Esophagus muscularis mucosa (tissue), 4 donors: ENCODE measurements at regions not wholly inside any gene's neighbourhood (a gene's known extent, or its start where the extent isn't known, plus 50 kb on each side); places are given as distances from the start of the nearest gene placed in this dataset.

Experiments
- EP300 ChIP-seq: sonication (generic); formaldehyde crosslinking; IDR thresholded peaks from one replicate; pipeline ENCODE4 v1.6.1; 2017; ENCODE audit warnings: antibody characterized with exemption
- POLR2A ChIP-seq: fragments of 450-650 bp; IDR thresholded peaks from one replicate; pipeline ENCODE4 v1.6.1; 2017; ENCODE audit warnings: antibody characterized with exemption, moderate library complexity, mild to moderate bottlenecking, low read depth
- POLR2AphosphoS5 ChIP-seq, 2 donors: sonication (generic); formaldehyde crosslinking; IDR thresholded peaks; one replicate each; pipeline ENCODE4 v1.6.1; 2017; ENCODE audit warnings: antibody characterized with exemption in 2 of 2
- TF ChIP-seq, protein P1 (sequence below), 3 experiments: fragments of 200-600 bp in 2 of 3; fragments of 450-650 bp in 1 of 3; sonication (generic) in 2 of 3; IDR thresholded peaks; one replicate each; pipeline ENCODE4 v1.5.1; 2017 to 2019; ENCODE audit warnings: antibody characterized with exemption in 3 of 3, mild to moderate bottlenecking in 2 of 3, moderate library complexity in 1 of 3

DNA sequence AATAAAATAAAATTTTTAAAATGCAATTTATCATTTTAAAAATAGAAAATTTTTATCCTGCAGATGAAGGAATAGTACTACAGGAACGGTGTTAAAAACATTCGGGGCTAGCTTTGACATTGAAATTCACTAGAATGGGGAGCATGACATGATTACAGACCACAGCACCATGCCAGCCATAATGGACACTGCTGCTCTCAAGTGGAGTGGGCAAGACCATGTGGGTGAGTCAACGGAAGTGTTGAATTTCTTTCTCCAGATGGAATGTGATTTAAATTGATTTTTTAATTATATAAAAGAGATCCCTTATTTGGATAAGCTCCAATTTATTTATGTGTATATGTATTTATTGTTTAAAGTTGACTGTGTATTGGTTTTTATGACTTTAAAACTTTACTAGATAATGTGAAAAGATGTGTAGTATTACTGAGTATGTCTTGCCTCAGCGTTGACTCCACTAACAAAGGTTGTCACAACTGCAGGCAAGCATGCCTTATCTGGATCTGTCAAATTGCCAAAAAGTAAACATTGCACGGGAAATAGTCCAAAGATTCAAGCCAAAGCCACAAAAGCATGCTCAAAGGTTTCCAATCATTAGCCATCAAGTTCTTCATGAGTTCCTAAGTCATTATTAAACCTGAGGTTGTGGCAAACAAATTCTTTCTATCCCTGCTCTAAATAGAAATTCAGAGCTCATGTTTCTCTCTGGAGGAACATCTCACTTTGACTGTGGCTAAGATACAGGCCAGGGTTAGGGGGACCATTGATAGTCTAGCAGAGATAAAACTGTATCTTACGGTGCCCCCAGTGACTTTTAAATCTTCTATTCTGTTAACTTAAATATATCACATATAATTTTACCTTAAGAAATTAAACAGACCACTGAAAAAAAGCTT, 536.9 kb downstream of the TMX3 start:
- no peak for TF ChIP-seq POLR2A
- TF ChIP-seq, protein P1, sequence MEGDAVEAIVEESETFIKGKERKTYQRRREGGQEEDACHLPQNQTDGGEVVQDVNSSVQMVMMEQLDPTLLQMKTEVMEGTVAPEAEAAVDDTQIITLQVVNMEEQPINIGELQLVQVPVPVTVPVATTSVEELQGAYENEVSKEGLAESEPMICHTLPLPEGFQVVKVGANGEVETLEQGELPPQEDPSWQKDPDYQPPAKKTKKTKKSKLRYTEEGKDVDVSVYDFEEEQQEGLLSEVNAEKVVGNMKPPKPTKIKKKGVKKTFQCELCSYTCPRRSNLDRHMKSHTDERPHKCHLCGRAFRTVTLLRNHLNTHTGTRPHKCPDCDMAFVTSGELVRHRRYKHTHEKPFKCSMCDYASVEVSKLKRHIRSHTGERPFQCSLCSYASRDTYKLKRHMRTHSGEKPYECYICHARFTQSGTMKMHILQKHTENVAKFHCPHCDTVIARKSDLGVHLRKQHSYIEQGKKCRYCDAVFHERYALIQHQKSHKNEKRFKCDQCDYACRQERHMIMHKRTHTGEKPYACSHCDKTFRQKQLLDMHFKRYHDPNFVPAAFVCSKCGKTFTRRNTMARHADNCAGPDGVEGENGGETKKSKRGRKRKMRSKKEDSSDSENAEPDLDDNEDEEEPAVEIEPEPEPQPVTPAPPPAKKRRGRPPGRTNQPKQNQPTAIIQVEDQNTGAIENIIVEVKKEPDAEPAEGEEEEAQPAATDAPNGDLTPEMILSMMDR (IDR thresholded peaks at IDR 0.05): no peak
- TF ChIP-seq POLR2AphosphoS5 (IDR thresholded peaks at IDR 0.05): no peak
- TF ChIP-seq EP300: no peak
